Breast epithelium (tissue), 4 donors: ENCODE measurements at regions not wholly inside any gene's neighbourhood (a gene's known extent, or its start where the extent isn't known, plus 50 kb on each side); places are given as distances from the start of the nearest gene placed in this dataset.

Source experiments
- DNase-seq, 2 donors: peaks; one replicate each; pipeline ENCODE4 v3.0.0-alpha.2; 2019; ENCODE audit warnings: low spot score in 2 of 2
- H3K27ac ChIP-seq, 2 donors: fragments of 200-600 bp; sonication (generic) in 1 of 2; one replicate each; pipeline ENCODE4 v1.5.1; 2016 to 2019; ENCODE audit warnings: mild to moderate bottlenecking in 1 of 2
- H3K27me3 ChIP-seq, 2 donors: fragments of 200-600 bp; sonication (generic) in 1 of 2; one replicate each; pipeline versions ENCODE4 v1.5.1 to v1.6.0; 2017 to 2019; ENCODE audit warnings: control low read depth in 1 of 2, mild to moderate bottlenecking in 1 of 2
- H3K36me3 ChIP-seq: fragments of 200-600 bp; one replicate; pipeline ENCODE4 v1.5.1; 2019
- H3K4me1 ChIP-seq, 2 donors: fragments of 200-600 bp; sonication (generic); one replicate each; pipeline ENCODE4 v1.5.1; 2016 to 2019; ENCODE audit warnings: control low read depth in 1 of 2
- H3K4me3 ChIP-seq, 3 donors: fragments of 200-600 bp; sonication (generic); 1 replicate in 2 of 3; 2 replicates in 1 of 3; pipeline ENCODE4 v1.5.1; 2016 to 2019; ENCODE audit warnings: mild to moderate bottlenecking in 3 of 3, moderate library complexity in 2 of 3
- H3K9me3 ChIP-seq, 2 donors: fragments of 200-600 bp; sonication (generic) in 1 of 2; one replicate each; pipeline ENCODE4 v1.5.1; 2016 to 2019; ENCODE audit warnings: control low read depth in 1 of 2
- CTCF ChIP-seq, 3 donors: fragments of 450-650 bp; IDR thresholded peaks; one replicate each; pipeline ENCODE4 v1.5.1; 2016 to 2017; ENCODE audit warnings: antibody characterized with exemption in 3 of 3, mild to moderate bottlenecking in 3 of 3, moderate library complexity in 3 of 3
- POLR2A ChIP-seq: fragments of 450-650 bp; IDR thresholded peaks from one replicate; pipeline ENCODE4 v1.6.1; 2016; ENCODE audit warnings: antibody characterized with exemption, mild to moderate bottlenecking, moderate library complexity
- POLR2AphosphoS5 ChIP-seq, 3 donors: sonication (generic); formaldehyde crosslinking; IDR thresholded peaks; one replicate each; pipeline ENCODE4 v1.6.1; 2017; ENCODE audit warnings: antibody characterized with exemption in 3 of 3
- intact Hi-C: fragments of 100-400 bp; cut with DNase I; formaldehyde crosslinking; loops from one replicate; pipeline ENCODE4 v1.15.1; 2023; ENCODE audit warnings: low total_unique reads

GRCh38 chr5:143495110-143495509 lies 91.6 kb upstream of the NR3C1 start:
- no peak for DNase-seq
- no peak for TF ChIP-seq POLR2AphosphoS5 (IDR thresholded peaks at IDR 0.05)
- no peak for TF ChIP-seq POLR2A
- TF ChIP-seq CTCF (IDR thresholded peaks at IDR 0.05): no peak
- no peak overlapping the region for H3K4me3 ChIP-seq
- H3K9me3 ChIP-seq: no peaks in the 10 kb centered on the region
- H3K4me1 ChIP-seq: no peaks in the 10 kb centered on the region
- peak overlapping the region in 1 of 2 donors; percentile 30 for H3K27ac ChIP-seq
- H3K27me3 ChIP-seq: no peaks in the 10 kb centered on the region
- intact Hi-C loops: no loop called here
- H3K36me3 ChIP-seq: no peaks in the 10 kb centered on the region

GRCh38 chr5:143494595-143494994 lies 91.1 kb upstream of the NR3C1 start:
- intact Hi-C loops: no loop called here
- no peak for DNase-seq
- Histone ChIP-seq H3K27me3 (no peaks in the 10 kb centered on the region), H3K4me1 (no peaks in the 10 kb centered on the region), H3K9me3 (no peaks in the 10 kb centered on the region), H3K4me3 (no peak overlapping the region), H3K36me3 (no peaks in the 10 kb centered on the region), H3K27ac (no peak overlapping the region)
- TF ChIP-seq POLR2AphosphoS5 (IDR thresholded peaks at IDR 0.05) (no peak), CTCF (IDR thresholded peaks at IDR 0.05) (no peak), POLR2A (no peak)

DNA sequence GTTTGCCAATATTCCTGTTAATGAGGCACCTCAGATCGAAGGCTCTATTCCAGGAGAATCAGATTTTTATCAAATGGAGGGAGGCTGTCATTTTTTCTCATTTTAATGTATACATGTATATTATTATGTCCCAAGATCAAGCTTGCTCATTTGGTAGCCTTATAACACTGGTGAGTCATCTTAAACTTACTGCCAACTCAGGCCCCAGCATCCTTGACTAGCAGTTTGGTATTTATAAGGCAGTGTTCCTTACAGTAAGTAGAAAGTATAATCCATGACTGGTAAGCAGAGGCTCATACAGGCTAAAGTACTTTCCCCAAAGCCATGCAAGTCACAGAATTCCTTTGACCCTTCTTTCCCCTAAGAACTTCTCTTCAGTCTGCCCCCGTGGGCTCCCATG lies 90.7 kb upstream of the NR3C1 start:
- intact Hi-C loops: no loop called here
- Histone ChIP-seq H3K4me3 (no peak overlapping the region), H3K9me3 (no peaks in the 10 kb centered on the region), H3K36me3 (no peaks in the 10 kb centered on the region), H3K4me1 (no peaks in the 10 kb centered on the region), H3K27ac (no peak overlapping the region), H3K27me3 (no peaks in the 10 kb centered on the region)
- no peak for DNase-seq
- no peak for TF ChIP-seq POLR2AphosphoS5 (IDR thresholded peaks at IDR 0.05)
- no peak for TF ChIP-seq CTCF (IDR thresholded peaks at IDR 0.05)
- TF ChIP-seq POLR2A: no peak

DNA sequence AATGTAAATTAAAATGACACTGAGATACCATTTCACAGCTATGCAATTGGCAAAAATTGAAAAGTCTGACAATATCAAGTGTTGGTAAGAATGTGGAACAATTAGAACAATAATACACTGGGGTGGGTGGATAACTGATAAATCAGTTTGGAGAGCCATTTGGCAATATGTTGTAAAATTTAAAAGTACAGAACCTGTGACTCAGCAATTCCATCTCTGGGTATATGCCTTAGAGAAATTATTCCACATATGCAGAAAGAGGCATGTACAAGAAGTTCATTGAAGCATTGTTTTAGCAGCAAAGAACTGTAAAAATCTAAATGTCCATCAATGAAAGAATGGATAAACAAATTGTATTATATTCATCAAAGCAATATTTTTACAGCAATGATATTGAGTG lies 89.3 kb upstream of the NR3C1 start:
- H3K9me3 ChIP-seq: no peaks in the 10 kb centered on the region
- no peak for TF ChIP-seq POLR2A
- no peak for TF ChIP-seq CTCF (IDR thresholded peaks at IDR 0.05)
- no peak for TF ChIP-seq POLR2AphosphoS5 (IDR thresholded peaks at IDR 0.05)
- H3K27me3 ChIP-seq: no peaks in the 10 kb centered on the region
- intact Hi-C loops: no loop called here
- no peak overlapping the region for H3K4me3 ChIP-seq
- no peaks in the 10 kb centered on the region for H3K36me3 ChIP-seq
- H3K27ac ChIP-seq: no peak overlapping the region
- H3K4me1 ChIP-seq: no peaks in the 10 kb centered on the region
- DNase-seq: no peak

- H3K4me1 ChIP-seq: no peaks in the 10 kb centered on the region
- intact Hi-C loops: no loop called here
- H3K36me3 ChIP-seq: no peaks in the 10 kb centered on the region
- H3K27me3 ChIP-seq: no peaks in the 10 kb centered on the region
- H3K27ac ChIP-seq: no peak overlapping the region
- H3K4me3 ChIP-seq: no peak overlapping the region
- DNase-seq: no peak
- TF ChIP-seq POLR2A (no peak), CTCF (IDR thresholded peaks at IDR 0.05) (no peak), POLR2AphosphoS5 (IDR thresholded peaks at IDR 0.05) (no peak)
- H3K9me3 ChIP-seq: no peaks in the 10 kb centered on the region
Measured at GRCh38 chr5:143491646-143492045, 88.2 kb upstream of the NR3C1 start.
